NCI-H226 (cell line): ENCODE measurements at regions not wholly inside any gene's neighbourhood (a gene's known extent, or its start where the extent isn't known, plus 50 kb on each side); places are given as distances from the start of the nearest gene placed in this dataset.
A peak's percentile ranks its signal among the peaks of the same experiment; 100 is the strongest.

ENCODE experiments used
- DNase-seq: peaks from one replicate; pipeline ENCODE4 v3.0.0-alpha.2; 2015

DNA sequence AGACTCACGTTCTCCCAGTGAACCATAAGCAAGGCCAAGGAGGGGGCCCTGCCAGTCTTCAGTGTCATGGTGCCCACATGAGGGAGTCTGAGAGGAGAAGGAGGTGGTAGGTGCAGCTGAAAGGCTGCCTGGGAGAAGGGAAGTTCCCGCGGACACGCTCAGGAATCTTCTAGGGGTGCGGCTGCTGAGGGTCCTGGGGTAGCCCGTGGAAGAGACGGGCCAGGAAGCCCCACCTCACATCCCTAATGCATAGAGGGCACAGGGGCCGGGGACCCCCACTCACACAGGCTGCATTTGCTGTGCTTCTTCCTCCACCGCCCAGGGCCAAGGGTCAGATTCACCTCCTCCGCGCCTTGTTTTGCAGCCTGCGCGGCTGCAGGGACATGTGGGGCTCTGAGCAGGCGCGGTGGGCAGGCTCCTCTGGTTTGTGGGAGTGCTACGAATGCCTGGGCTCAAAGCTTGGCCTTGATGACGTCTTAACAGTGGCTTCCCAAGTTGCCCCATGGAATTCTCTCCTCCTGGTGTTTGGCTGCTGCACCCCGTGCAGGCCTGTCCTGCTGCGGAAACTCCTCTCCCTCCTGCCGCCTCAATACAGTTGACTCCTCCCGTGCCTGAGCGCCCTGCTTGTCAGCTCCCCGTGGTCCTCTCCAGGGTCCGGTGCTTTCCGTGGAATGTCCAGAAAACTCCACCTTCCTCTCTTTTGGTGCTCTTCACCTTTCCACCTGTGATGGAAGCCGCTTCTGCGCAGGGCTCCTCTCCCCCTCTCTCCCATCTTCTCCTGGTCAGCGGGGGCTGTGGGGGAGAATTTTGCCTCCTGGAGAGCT lies 95.7 kb downstream of the VAPA start:
- DNase-seq, result no peak

DNA sequence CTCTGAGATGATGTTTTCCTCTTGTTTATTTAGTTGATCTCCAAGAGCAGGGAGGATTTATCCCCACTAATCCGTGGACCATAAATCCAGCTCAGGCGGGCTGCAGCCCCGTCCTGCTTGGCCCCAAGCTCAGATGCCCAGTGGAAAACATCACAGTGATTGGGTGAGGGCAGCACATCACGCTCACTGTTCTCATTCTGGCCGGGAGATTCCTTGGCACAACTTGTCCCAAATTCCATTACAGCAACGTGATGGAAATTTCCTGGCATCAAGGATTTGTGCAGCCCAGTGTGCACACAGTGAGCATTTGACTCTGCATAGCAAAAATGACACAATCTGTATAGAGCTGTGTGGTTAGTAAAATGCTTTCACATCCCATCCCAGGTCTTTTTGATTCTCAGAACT lies 96.8 kb downstream of the VAPA start:
- peak; percentile 96 for DNase-seq

DNA sequence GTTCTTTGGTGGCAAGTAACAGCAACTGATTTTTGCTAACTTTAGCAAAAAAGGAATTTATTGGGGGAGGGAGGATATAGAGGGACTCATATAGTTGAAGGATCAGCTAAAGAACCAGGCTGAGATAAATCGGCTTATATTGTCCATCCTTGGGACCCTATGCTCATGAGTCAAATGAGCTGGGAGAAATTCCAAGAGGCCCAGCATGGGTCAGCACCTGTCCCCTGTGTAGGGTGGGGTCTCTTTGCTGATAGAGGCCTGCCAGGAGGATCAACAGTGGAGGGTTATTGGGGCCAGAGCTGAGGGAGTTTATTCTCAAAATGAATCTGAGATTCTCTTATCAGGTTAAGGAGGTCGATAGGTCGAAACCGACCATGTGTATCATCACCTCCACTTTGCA lies 97.2 kb downstream of the VAPA start:
- DNase-seq, result peak; percentile 40

DNA sequence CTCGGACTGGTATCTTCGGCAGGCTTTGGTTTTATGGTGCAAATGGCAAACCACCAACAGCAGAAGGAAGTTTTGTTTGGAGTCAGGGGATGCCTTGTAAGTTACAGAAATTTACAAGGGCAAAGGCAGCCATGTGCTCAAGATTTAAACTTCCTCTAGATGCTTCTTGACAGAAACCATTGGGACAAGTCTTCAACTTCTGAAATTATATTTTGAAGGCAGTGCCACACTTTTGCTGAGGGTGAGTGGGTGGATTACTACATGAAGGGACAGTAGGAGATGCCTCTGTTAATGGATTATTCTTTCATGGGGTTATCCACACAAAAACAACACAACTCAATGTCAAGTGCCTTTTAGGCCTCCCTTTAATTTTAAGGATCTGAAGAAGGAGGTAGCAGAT lies 97.9 kb downstream of the VAPA start:
- DNase-seq, result no peak

DNA sequence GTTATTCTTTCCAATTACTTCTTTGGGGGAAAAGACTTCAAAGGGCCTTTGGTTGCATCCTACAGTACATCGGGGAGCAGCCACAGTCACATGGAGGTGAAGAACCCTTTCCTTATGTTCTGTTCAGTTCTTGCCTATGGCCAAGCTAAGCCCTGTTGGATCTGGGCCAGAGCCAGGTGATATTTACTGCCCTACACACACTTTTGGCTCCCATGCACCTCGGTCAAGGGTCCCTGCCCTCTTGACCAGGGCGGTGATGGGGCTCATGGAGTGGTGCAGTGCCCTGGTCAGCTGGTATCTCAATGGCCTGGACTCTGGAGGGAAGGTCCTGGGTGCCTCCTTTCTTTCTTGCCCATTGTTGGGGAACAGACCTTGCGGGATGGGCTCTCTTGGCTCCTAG lies 98.7 kb downstream of the VAPA start:
- no peak for DNase-seq

DNA sequence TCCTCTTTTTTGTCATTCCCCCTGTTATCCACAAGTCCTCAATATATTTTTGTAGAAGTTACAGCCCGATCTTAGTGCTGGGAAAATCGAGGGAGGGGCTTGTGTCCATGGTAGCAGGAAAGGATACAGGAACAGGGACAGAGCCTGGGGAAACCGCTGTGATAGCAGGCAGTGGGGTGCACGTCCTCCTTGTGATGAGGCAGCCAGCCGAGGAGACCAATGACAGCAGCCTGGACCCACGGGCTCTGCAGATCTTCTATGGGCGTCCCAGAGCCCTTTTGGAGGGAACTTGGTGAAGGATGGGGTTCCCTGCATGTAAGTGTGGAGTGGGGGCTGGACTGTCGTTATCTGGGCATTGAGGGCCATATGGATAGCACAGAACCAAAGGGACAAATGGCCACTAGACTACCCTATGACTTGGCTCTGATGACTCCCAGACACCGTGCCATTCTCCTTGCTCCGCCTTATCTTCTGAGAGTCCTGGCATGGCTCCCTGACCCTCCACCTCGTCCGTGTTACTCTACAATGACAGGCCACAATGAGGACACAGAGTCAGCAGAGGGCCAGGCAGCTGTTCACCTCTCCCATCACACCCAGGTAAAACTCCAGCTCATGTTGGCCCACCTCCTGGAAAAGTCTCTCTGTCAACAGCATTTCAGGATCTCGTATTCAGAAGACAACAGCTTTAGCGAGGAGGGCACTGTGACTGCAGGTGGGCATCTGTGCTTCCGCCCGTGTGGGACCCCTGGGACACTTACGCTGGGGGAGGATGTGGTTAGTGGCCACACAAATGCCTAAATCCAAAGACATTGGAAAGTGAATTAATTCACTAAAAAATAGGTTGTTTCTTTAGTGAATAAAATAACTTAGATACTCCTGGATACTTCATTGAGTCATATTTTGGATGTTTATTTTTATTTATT lies 100.1 kb downstream of the VAPA start:
- DNase-seq, result no peak

DNA sequence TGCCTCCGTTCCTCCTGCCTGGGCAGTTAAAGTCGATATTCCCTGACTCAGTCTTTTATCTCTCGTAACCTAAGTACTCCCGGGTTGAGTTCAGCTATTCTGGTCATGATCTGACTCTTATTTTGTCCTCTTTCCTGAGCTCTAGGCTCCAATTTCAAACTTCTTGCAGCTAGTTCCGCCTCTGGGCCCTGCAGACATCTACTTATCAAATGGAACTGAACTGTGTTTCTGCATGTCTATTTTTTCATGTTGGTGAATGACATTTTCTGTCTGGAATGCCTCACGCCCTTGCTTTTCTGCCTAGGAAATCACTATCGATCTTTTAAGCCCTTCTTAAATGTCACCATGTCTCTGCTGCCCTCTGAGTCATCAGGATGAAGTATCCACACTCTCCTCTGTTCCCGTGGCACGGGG lies 101.5 kb downstream of the VAPA start:
- DNase-seq, result peak; percentile 46

DNA sequence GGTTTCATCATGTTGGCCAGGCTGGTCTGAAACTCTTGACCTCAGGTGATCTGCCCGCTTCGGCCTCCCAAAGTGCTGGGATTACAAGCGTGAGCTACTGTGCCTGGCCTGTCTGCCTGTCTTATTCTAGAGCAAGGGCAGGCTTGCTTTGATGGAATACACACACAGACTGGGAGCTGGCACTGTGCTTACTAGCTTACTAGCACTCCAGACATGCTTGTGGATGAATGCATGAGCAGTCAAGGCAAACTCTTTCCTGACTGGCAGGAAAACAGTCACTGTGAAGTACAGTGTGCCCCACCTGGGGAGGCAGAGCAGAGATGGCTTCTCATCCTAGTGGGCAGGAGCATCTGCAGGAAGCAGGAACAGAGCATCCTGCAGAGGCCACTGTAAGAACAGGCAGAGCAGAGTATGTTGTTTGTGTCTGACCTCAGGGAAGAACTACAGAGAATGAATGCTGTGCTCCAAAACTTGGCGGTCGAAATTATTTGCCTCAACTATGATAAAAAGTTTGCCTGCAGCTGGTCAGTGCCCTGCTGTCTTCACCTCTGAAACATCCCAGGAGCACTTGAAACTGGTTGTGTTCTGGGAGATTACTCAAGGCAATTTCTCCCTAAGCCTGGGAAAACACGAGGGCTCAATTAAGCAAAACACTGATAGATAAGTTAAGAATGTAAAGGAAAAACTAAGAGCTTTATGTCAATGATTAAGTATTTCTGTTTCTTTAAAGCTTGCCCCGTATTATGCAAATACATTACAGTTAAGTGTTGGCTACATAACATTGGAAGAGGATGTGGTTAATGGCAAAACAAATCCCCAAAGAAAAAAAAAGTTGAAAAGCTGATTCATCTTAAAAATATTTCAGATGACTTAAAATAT lies 102.4 kb downstream of the VAPA start:
- DNase-seq, result peak; percentile 78

DNA sequence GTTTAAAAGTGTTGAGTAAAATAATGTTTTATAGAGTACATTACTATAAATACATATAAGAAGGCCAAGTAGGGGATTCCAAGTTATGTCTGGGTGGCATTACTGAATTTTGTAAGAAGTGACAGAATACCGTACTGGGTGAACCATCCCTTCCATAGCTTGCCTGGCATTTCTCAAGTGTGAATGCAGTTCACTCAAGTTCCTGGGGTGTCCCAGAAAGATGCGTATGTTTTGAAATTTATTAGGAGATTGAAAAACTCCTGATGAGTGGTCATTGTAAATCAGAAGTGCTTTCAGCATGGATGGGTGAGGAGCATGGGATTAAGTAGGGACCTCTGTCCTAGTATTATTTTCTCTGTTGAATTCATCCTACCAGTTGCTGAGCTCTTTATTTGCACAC lies 103.2 kb downstream of the VAPA start:
- no peak for DNase-seq

DNA sequence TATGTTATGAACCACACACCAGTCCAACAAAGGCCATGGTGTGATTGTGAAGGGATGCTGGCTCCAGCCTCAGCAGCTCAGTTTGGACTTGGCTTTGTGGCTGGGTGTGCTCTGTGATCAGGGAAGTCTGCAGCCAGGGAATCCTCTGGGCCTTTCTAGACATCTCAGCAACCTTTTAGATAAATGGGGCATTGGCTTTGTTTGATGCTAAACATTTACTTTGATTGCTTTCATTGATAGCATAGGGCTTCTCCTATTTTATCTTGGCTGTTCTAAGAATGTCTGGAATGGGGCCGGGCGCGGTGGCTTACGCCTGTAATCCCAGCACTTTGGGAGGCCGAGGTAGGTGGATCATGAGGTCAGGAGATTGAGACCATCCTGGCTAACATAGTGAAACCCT lies 104.5 kb downstream of the VAPA start:
- no peak for DNase-seq

DNA sequence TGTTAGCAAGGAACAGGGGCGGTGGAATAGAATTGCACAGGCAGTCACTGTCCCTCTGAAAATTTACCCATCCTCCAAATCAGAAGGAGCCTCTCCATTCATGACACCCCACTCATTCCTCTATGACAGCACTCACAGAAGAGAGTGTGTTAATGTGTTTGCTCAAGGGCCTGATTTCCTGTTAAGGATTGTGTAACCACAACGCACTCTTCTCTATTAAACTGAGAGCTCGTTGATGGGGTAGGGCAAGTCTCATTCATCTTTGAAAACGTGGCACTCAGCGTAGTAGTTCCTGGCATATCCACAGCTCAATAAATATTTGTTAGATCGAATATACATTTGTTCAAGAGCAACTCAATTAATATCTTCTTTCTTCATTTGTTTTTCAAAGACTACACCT lies 106.4 kb downstream of the VAPA start:
- no peak for DNase-seq

DNA sequence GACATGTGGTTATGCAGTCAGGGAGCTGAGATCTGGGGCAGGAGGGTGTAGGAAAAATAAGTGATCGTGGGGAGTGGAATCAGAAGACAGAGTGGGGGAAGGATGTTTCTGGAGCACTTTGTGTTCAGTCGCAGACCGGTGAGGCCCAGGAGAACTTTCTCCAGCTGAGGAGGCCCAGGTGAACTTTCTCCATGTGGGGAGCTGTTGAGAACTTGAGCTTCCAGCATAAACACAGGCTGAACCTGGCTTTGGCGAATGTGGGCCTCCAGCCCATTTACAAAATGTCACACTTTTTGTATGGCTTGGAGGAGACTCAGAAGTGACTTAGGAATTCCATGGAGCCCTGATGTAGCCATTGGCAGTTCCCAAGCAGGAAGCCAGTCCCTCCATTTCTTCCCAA lies 108.5 kb downstream of the VAPA start:
- DNase-seq, result no peak

DNA sequence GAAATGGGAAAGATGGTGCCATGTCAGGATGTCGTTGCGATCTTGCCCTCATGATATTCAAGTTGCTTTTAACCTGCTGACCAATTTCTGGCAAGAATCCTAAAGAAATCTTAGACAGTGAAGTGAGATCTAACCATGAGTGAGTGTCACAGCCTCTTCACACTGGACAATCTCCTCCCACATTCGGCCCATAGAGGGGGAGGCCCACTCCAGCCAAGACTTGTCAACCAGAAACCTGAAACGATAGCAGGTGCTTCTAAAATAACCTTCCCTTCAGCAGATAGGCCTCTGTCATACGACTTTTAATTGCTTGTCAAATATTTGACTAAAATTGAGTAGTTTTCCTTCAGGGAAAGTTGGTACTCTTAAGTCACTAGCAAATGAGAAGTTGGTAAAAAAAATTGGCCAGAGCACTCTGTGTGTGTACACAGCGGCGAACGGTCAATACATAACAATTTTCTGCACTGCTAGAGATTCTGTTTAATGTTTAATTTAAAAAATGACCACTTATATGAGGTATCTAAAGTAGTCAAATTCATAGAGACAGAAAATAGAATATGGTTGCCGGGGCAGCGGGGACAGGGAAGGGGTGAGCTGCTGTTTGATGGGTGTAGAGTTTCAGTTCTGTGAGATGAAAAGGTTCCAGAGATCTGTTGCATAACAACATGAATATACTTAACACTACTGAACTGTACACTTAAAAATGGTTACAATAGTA lies 110.2 kb downstream of the VAPA start:
- DNase-seq, result no peak

DNA sequence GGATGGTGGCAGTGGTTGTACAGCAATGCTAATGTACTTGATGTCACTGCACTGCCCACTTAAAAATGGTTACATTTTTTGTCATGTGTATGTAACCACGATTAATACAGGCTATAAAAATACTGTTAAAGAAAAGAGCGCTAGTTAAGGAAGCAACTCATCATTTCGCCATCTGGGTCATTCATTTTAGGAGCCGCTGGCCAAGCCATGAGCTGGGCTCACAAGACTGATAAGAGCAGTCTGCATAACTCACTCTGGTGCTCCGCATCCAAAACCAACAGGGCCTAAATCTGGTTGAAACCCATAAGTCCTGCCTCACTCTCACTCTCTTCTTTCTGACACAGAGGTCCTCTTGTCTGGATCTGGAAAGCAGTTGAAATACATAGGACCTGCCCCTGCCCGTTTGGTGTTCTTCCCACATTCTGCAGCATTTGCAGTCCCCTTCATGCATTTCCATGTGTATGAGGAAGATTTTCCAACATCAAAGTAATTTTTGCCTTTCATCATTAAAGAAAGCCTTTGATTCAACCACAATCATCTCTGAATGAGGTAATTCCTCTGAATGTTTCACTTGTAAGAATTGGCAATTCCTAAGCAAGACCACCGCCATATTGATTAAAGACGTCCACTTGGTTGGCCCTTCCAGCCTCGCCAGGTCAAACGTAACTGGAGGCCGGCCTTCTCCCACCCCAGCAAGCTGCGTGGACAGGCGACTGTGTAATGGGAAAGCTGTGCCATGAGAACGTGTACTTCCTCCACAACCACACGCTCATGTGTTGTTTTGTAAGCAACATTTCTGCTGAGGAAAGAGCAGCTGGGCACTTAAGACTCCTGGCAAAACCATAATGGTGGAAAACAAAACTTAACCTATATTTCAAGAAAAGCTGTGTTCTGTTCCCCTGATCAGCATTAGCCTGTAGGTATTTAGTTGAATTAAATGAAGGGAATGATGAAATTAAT lies 112.2 kb downstream of the VAPA start:
- DNase-seq, result no peak

DNA sequence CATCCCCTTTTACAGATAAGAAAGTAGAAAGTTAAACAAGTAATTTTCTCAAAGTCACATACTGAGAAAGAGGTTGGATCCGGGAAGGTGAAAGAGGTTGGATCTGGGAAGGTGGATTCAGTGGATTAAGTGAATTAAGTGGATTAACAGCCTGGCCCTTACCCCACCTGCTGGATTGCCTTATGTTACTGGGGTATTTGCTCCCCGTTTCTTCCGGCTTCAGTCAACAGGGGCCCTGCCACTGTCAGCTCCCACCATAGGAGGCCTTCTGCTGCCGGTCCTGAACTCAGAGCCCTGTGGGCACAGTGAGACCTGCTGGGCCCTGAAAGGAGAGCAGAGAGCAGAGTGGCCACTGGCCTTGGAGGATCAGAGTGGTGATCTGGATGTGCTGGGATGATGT lies 113.2 kb downstream of the VAPA start:
- DNase-seq, result no peak

DNA sequence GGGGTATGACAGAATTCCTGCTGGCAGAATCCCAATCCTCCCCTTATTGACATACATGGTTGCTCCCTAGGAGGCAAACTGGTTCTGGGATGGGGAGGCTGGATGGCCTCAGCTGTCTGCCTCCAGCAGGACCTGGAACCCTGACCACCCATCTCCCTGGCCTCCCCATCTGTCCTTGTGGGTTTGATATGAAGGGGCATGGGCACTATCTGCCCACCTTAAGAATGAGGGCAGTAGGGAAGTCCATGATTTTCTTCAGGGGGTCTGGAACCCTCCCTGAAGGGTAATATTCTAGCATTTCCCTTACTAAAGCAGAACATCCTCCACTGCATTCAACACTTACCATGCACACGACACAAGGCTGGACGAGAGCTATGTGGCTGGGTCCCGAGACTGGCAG lies 113.6 kb downstream of the VAPA start:
- DNase-seq, result no peak

DNA sequence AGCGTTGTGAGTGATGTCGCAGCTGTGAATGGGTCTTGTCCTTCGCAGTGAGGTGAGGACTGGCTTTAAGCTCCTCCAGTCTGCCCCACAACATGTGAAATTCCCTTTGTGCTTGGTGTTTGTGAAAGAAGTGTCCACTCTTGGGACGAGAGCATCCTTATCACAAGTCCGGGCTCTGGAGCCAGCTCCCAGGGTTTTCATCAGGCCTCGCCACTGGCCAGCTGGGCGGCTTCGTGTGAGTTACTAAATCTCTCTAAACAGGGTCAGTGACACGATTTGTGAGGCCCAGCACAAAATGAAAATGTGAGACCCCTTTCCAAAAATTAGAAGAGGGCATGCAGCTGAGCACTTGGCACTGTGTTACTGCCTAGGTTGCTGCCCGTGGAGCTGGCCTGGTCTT lies 115.9 kb downstream of the VAPA start:
- DNase-seq, result no peak

DNA sequence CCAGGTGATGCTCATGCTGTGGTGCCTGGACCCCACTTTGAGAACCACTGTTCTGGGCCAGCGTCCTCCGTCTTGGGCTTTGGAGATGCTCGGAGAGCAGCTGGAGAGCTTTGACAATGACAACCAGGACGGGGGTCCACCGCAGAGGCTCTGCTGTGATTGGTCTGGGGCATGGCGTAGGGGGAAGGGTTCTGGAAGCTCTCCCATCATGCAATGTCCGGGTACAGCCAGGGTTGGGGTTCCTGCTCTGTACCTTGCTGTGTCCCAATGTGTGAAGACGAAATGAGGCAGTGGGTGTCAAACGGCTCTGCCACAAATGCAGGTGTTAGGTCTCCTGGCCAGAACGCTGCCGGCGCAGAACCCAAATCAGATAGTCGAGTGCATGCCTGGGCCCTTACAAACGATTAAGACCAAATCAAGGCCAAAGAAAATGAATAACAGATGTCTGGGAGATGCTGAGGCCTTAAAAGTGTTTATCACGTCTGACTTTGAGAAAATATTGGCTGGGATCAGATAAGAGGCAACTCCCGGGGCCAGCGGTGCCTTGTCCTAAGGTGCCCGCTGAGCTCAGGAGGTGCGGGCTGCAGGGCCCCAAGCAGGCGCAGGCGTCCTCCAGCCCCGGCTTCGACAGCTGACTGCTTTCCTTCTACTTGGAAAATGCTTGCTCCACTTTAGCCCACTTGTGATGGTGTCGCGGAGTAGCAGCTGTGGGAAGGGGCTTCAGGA lies 117.2 kb downstream of the VAPA start:
- DNase-seq, result no peak

DNA sequence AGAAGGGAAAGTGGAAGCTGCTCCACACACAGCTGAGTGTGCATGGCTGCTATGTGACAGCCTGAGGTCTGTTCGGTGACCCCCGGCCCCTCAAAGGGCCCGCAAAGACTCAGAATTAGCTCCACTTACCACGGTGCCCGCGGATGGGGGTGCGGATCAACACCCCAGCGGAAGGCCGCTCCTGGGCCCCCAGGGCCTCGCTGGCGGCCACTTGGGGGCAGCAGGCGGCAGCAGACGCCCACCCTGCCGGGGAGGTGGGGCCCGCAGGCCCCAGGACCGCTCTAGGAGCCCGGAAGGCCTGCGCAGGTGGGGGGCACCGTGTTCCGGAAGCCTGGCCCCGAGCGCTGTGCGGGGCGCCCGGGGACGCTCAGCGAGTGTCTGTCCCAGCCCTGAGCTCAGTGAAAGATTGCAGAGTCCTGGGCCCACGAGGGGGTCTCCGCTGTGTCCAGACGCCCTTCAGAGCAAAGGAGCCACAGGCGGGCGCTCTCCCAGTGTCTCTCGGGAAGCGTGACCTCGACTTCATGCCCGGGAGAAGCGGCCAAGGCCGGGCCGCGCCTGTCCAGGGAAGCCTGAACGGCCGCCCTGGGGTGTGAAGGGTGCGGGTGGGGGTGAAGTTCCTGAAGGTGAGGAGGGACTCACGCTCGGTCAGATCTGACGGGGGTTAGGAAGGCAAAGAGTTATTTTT lies 118.7 kb downstream of the VAPA start:
- no peak for DNase-seq

DNA sequence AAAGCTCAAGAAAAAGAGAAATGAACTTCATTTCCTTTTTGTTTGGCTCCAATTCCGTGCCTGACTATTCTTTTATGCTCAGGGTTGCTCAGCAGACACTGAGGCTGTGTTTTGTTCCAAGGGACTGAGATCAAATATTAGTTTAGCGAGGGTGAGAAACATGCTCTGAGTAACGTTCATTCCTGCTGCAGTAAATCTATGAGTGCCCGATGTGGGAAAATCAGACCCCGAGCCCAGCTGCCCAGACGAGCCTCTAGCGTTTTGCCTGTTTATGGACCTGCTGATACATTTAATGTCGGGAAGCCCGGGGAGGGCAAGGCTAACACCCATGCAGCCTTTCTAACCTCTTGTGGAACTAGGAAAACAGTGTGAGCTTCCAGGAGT lies 119.2 kb downstream of the VAPA start:
- no peak for DNase-seq
